Prostate gland (tissue), 2 donors: ENCODE measurements at regions not wholly inside any gene's neighbourhood (a gene's known extent, or its start where the extent isn't known, plus 50 kb on each side); places are given as distances from the start of the nearest gene placed in this dataset.

Experiments
- POLR2A ChIP-seq: fragments of 450-650 bp; IDR thresholded peaks from one replicate; pipeline ENCODE4 v1.6.1; 2016; ENCODE audit warnings: antibody characterized with exemption, mild to moderate bottlenecking
- POLR2AphosphoS5 ChIP-seq: sonication (generic); formaldehyde crosslinking; IDR thresholded peaks from one replicate; pipeline ENCODE4 v1.6.1; 2017; ENCODE audit warnings: antibody characterized with exemption
- TF ChIP-seq, protein P1 (sequence below), 4 experiments: fragments of 200-600 bp in 2 of 4; fragments of 450-650 bp in 2 of 4; sonication (generic) in 2 of 4; IDR thresholded peaks; 1 replicate in 3 of 4; 2 replicates in 1 of 4; pipeline ENCODE4 v1.5.1; 2016 to 2019; ENCODE audit warnings: antibody characterized with exemption in 4 of 4, mild to moderate bottlenecking in 2 of 4, moderate library complexity in 2 of 4

DNA sequence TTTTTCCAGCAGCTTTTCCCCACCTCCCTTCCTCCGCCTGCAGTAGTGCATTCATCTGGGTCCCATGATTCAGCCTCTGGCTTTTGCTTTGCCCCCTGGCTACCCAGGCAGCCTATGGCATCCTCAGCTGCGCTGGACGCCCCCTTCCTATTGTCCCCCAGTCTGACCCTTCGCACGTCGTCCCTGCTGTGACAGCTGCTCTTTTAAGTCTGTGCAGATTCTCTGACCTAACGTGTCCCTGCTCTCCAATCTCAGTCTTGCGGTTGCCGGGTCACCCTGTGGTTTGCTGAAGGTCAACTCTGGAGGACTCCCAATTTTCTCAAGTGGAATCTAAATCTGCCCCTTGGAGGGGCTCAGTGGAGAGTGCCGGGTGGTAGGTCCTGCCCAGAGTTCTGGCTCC is 294.3 kb downstream of the CDC5L start:
- TF ChIP-seq, protein P1, sequence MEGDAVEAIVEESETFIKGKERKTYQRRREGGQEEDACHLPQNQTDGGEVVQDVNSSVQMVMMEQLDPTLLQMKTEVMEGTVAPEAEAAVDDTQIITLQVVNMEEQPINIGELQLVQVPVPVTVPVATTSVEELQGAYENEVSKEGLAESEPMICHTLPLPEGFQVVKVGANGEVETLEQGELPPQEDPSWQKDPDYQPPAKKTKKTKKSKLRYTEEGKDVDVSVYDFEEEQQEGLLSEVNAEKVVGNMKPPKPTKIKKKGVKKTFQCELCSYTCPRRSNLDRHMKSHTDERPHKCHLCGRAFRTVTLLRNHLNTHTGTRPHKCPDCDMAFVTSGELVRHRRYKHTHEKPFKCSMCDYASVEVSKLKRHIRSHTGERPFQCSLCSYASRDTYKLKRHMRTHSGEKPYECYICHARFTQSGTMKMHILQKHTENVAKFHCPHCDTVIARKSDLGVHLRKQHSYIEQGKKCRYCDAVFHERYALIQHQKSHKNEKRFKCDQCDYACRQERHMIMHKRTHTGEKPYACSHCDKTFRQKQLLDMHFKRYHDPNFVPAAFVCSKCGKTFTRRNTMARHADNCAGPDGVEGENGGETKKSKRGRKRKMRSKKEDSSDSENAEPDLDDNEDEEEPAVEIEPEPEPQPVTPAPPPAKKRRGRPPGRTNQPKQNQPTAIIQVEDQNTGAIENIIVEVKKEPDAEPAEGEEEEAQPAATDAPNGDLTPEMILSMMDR (IDR thresholded peaks at IDR 0.05), result no peak
- TF ChIP-seq POLR2AphosphoS5, result no peak
- no peak for TF ChIP-seq POLR2A
